H9 (cell line): ENCODE measurements at regions not wholly inside any gene's neighbourhood (a gene's known extent, or its start where the extent isn't known, plus 50 kb on each side); places are given as distances from the start of the nearest gene placed in this dataset.

Source experiments
- DNase-seq: peaks from one replicate; pipeline ENCODE4 v3.0.0-alpha.2; 2017
- H2AFZ ChIP-seq: one replicate; pipeline ENCODE4 v1.6.1; 2013; ENCODE audit warnings: mild to moderate bottlenecking, low read length, control low read depth, moderate library complexity
- H2AK5ac ChIP-seq: 2 replicates; pipeline ENCODE4 v1.6.1; 2013; ENCODE audit warnings: low read length, control low read depth, mixed read lengths; ENCODE audit not compliant: insufficient read length
- H2BK120ac ChIP-seq: one replicate; pipeline ENCODE4 v1.6.1; 2013; ENCODE audit warnings: low read depth, mild to moderate bottlenecking, low read length, control low read depth, inconsistent platforms; ENCODE audit not compliant: poor library complexity, severe bottlenecking
- H2BK12ac ChIP-seq: 2 replicates; pipeline ENCODE4 v1.6.1; 2013; ENCODE audit warnings: low read length, control low read depth, mixed read lengths, low read depth; ENCODE audit not compliant: insufficient read length
- H2BK15ac ChIP-seq: 2 replicates; pipeline ENCODE4 v1.6.1; 2013; ENCODE audit warnings: low read depth, low read length, control low read depth
- H2BK20ac ChIP-seq: one replicate; pipeline ENCODE4 v1.6.1; 2013; ENCODE audit warnings: low read depth, mild to moderate bottlenecking, low read length, control low read depth, inconsistent platforms; ENCODE audit not compliant: poor library complexity, severe bottlenecking
- H2BK5ac ChIP-seq: 2 replicates; pipeline ENCODE4 v1.6.1; 2013; ENCODE audit warnings: low read length, control low read depth, mixed read lengths; ENCODE audit not compliant: insufficient read length
- H3K14ac ChIP-seq: 2 replicates; pipeline ENCODE4 v1.6.1; 2013; ENCODE audit warnings: low read length, control low read depth; ENCODE audit not compliant: insufficient read depth
- H3K18ac ChIP-seq: 2 replicates; pipeline ENCODE4 v1.6.1; 2013; ENCODE audit warnings: low read depth, mild to moderate bottlenecking, mixed read lengths, low read length, control low read depth; ENCODE audit not compliant: insufficient read length
- H3K23ac ChIP-seq: 2 replicates; pipeline ENCODE4 v1.6.1; 2013; ENCODE audit warnings: low read length, control low read depth, mixed read lengths, low read depth; ENCODE audit not compliant: insufficient read length
- H3K23me2 ChIP-seq: 2 replicates; pipeline ENCODE4 v1.6.1; 2013; ENCODE audit warnings: low read depth, mild to moderate bottlenecking, mixed read lengths, low read length, control low read depth; ENCODE audit not compliant: insufficient read length, poor library complexity, severe bottlenecking
- H3K27ac ChIP-seq: 2 replicates; pipeline ENCODE4 v1.5.1; 2013; ENCODE audit warnings: low read length, control low read depth, mixed read lengths, low read depth; ENCODE audit not compliant: insufficient read length
- H3K27me3 ChIP-seq: 2 replicates; pipeline ENCODE4 v1.6.1; 2013; ENCODE audit warnings: low read length, control low read depth, inconsistent platforms; ENCODE audit not compliant: insufficient read depth
- H3K4ac ChIP-seq: 2 replicates; pipeline ENCODE4 v1.6.1; 2013; ENCODE audit warnings: low read depth, mild to moderate bottlenecking, control low read depth, inconsistent platforms, low read length, moderate library complexity
- H3K4me1 ChIP-seq: 2 replicates; pipeline ENCODE4 v1.6.1; 2013; ENCODE audit warnings: low read length, control low read depth, inconsistent platforms; ENCODE audit not compliant: insufficient read depth
- H3K4me2 ChIP-seq: 2 replicates; pipeline ENCODE4 v1.6.1; 2013; ENCODE audit warnings: low read length, control low read depth, mixed read lengths; ENCODE audit not compliant: insufficient read length, insufficient read depth
- H3K56ac ChIP-seq: 2 replicates; pipeline ENCODE4 v1.6.1; 2013; ENCODE audit warnings: low read depth, mild to moderate bottlenecking, mixed read lengths, low read length, control low read depth; ENCODE audit not compliant: insufficient read length
- H3K79me1 ChIP-seq: 2 replicates; pipeline ENCODE4 v1.6.1; 2013; ENCODE audit warnings: low read depth, mild to moderate bottlenecking, moderate library complexity, low read length, control low read depth, inconsistent platforms; ENCODE audit not compliant: insufficient read depth, poor library complexity, severe bottlenecking
- H3K79me2 ChIP-seq: 2 replicates; pipeline ENCODE4 v1.6.1; 2013; ENCODE audit warnings: low read length, control low read depth, inconsistent platforms; ENCODE audit not compliant: insufficient read depth
- H3K9ac ChIP-seq: 2 replicates; pipeline ENCODE4 v1.6.1; 2013; ENCODE audit warnings: low read length, control low read depth, mixed read lengths; ENCODE audit not compliant: insufficient read length; ENCODE audit errors: extremely low read depth
- H3K9me3 ChIP-seq: one replicate; pipeline ENCODE4 v1.6.1; 2013; ENCODE audit warnings: low read depth, low read length, inconsistent platforms; ENCODE audit not compliant: control insufficient read depth
- H3T11ph ChIP-seq: one replicate; pipeline ENCODE4 v1.6.1; 2013; ENCODE audit warnings: mild to moderate bottlenecking, low read length, control low read depth, inconsistent platforms
- H4K20me1 ChIP-seq: one replicate; pipeline ENCODE4 v1.6.1; 2013; ENCODE audit not compliant: control insufficient read depth, insufficient read length, insufficient read depth
- H4K5ac ChIP-seq: 2 replicates; pipeline ENCODE4 v1.6.1; 2013; ENCODE audit warnings: low read depth, mild to moderate bottlenecking, mixed read lengths, low read length, control low read depth; ENCODE audit not compliant: insufficient read length
- H4K8ac ChIP-seq: replicated peaks from 2 replicates; pipeline ENCODE4 v1.6.1; 2013; ENCODE audit warnings: low read length, control low read depth, mixed read lengths, low read depth; ENCODE audit not compliant: insufficient read length
- H4K91ac ChIP-seq: 2 replicates; pipeline ENCODE4 v1.6.1; 2013; ENCODE audit warnings: low read depth, mild to moderate bottlenecking, moderate library complexity, mixed read lengths, low read length, control low read depth; ENCODE audit not compliant: insufficient read length
- H3K27ac Mint-ChIP-seq, 3 experiments: 2 replicates in 2 of 3; 3 replicates in 1 of 3; pipeline ENCODE4 v1.8.0; 2020 to 2021; ENCODE audit warnings: mixed read lengths in 3 of 3, mild to moderate bottlenecking in 1 of 3, moderate library complexity in 1 of 3
- H3K27me3 Mint-ChIP-seq: 2 replicates; pipeline ENCODE4 v1.8.0; 2021; ENCODE audit warnings: low read depth, mild to moderate bottlenecking, moderate library complexity, mixed read lengths
- H3K36me3 Mint-ChIP-seq, 3 experiments: 2 replicates in 2 of 3; 3 replicates in 1 of 3; pipeline ENCODE4 v1.8.0; 2020 to 2021; ENCODE audit warnings: low read depth in 3 of 3, mixed read lengths in 3 of 3; ENCODE audit not compliant: insufficient read depth in 1 of 3
- H3K4me1 Mint-ChIP-seq, 2 experiments: 2 replicates each; pipeline ENCODE4 v1.8.0; 2020; ENCODE audit warnings: mixed read lengths in 2 of 2
- H3K4me3 Mint-ChIP-seq, 2 experiments: 2 replicates in 1 of 2; 3 replicates in 1 of 2; pipeline ENCODE4 v1.8.0; 2020 to 2021; ENCODE audit warnings: mild to moderate bottlenecking in 2 of 2, mixed read lengths in 2 of 2, moderate library complexity in 1 of 2
- H3K9me3 Mint-ChIP-seq, 2 experiments: 2 replicates in 1 of 2; 3 replicates in 1 of 2; pipeline ENCODE4 v1.8.0; 2020; ENCODE audit warnings: mild to moderate bottlenecking in 2 of 2, mixed read lengths in 2 of 2, moderate library complexity in 1 of 2
- WGBS: extraction: QIAGEN DNeasy Blood & Tissue Kit; methylation state at CpG from one replicate; pipeline ENCODE4 v1.1.7; 2013; ENCODE audit warnings: missing lambda C conversion rate, low lambda C conversion rate, mixed read lengths; ENCODE audit not compliant: insufficient read length; ENCODE audit errors: extremely low coverage; 5-methylcytosine and 5-hydroxymethylcytosine counted together
- TF ChIP-seq, protein P1 (sequence below): fragments of 200-600 bp; sonication (generic); conservative IDR thresholded peaks from 3 replicates; pipeline ENCODE4 v1.8.0; 2021; ENCODE audit warnings: antibody characterized with exemption, mild to moderate bottlenecking

GRCh38 chr4:137389911-137390520 is 142.3 kb downstream of the PCDH18 start:
- Histone ChIP-seq H3K9me3 (no peaks in the 10 kb centered on the region), H4K8ac (no peak overlapping the region), H2BK120ac (no peak overlapping the region), H4K91ac (no peak overlapping the region), H4K20me1 (no peaks in the 10 kb centered on the region), H3K27ac (no peak overlapping the region), H3K4ac (no peak overlapping the region), H2BK5ac (no peak overlapping the region), H4K5ac (no peak overlapping the region), H3K4me1 (no peaks in the 10 kb centered on the region), H3K14ac (no peak overlapping the region), H3K79me1 (no peaks in the 10 kb centered on the region), H2BK12ac (no peak overlapping the region), H3K56ac (no peak overlapping the region), H2AK5ac (no peak overlapping the region), H3K9ac (no peak overlapping the region), H2AFZ (no peak overlapping the region), H2BK20ac (no peak overlapping the region), H3T11ph (no peak overlapping the region), H3K79me2 (no peaks in the 10 kb centered on the region), H2BK15ac (no peak overlapping the region), H3K27me3 (no peaks in the 10 kb centered on the region), H3K18ac (no peak overlapping the region), H3K23ac (no peak overlapping the region), H3K4me2 (no peak overlapping the region), H3K23me2 (no peaks in the 10 kb centered on the region)
- H3K9me3 Mint-ChIP-seq, result no peaks in the 10 kb centered on the region
- no peaks in the 10 kb centered on the region for H3K4me1 Mint-ChIP-seq
- no peak overlapping the region for H3K27ac Mint-ChIP-seq
- no peak overlapping the region for H3K4me3 Mint-ChIP-seq
- no peaks in the 10 kb centered on the region for H3K36me3 Mint-ChIP-seq
- no peak for DNase-seq
- TF ChIP-seq, protein P1, sequence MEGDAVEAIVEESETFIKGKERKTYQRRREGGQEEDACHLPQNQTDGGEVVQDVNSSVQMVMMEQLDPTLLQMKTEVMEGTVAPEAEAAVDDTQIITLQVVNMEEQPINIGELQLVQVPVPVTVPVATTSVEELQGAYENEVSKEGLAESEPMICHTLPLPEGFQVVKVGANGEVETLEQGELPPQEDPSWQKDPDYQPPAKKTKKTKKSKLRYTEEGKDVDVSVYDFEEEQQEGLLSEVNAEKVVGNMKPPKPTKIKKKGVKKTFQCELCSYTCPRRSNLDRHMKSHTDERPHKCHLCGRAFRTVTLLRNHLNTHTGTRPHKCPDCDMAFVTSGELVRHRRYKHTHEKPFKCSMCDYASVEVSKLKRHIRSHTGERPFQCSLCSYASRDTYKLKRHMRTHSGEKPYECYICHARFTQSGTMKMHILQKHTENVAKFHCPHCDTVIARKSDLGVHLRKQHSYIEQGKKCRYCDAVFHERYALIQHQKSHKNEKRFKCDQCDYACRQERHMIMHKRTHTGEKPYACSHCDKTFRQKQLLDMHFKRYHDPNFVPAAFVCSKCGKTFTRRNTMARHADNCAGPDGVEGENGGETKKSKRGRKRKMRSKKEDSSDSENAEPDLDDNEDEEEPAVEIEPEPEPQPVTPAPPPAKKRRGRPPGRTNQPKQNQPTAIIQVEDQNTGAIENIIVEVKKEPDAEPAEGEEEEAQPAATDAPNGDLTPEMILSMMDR, result no peak
- no CpG with 5 or more reads among the region's 1 CpG for WGBS
- no peaks in the 10 kb centered on the region for H3K27me3 Mint-ChIP-seq
